ELR (cell line): ENCODE measurements at regions not wholly inside any gene's neighbourhood (a gene's known extent, or its start where the extent isn't known, plus 50 kb on each side); places are given as distances from the start of the nearest gene placed in this dataset.

Experiments used
- DNase-seq: peaks from one replicate; pipeline ENCODE4 v3.0.0-alpha.2; 2015; ENCODE audit warnings: low read depth

DNA sequence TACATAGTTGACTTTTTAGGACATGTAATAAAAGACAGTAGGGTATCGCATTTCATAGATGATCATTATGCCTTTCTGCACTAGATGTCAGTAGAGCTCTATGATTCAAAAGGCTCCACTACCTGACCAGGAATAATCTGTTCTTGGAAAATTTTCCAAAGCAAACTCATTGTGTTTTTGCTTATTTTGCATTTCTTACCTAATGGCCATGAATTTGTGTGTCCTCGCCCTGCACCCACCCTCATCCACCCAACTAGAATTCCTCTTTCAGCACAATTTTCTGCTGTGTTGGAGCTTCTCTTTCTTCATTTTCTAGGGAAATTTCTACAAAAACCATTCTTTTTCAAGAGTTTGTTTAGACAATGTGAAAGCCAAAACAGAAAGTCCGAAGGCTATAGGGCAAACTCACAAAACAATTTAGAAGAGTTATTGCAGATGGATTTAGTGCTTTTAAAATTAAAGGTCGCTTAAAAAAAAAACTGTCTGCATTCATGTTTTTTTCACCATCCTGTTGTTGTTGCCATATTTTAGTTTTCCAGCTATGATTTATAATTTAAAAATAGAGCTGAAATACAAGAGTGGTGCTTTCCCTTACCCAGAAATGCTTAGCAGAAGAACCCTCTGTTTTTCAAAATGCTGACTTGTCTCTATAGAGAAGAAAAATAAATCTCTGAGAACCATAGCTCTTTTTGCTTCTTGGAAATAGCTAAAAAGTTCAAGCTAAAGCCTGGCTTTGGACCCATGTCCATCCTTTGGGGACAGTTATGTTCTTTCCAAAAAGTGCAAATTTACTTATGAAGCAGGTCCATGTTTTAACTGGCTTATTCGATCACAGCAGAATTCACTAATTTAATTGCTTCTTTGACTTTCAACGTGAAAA lies 183.7 kb downstream of the SPATA18 start:
- peak; percentile 38 for DNase-seq

- DNase-seq, result no peak
Observed at GRCh38 chr4:52235552-52236201, 184.6 kb downstream of the SPATA18 start.

DNA sequence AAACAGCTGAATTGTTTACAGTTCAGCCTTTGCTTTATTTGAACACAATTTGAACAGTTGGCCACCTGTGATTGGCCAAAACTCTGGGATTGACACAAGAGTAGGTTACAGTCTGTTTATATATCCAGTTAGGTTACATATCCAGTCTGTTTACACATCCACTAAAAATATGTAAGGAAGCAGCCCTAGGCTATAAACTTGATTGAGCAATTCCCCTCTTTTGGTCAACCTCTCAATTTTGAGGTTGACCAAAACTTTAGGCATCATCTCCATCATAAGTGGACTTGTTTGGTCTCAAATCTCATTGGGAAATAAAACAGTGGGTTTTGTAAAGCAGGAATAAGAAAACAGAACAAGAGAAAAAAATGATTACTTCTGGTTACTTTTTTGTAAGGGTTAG lies 190.8 kb downstream of the SPATA18 start:
- DNase-seq, result no peak

- DNase-seq, result no peak
Observed at GRCh38 chr4:52243367-52243766, 192.3 kb downstream of the SPATA18 start.

DNA sequence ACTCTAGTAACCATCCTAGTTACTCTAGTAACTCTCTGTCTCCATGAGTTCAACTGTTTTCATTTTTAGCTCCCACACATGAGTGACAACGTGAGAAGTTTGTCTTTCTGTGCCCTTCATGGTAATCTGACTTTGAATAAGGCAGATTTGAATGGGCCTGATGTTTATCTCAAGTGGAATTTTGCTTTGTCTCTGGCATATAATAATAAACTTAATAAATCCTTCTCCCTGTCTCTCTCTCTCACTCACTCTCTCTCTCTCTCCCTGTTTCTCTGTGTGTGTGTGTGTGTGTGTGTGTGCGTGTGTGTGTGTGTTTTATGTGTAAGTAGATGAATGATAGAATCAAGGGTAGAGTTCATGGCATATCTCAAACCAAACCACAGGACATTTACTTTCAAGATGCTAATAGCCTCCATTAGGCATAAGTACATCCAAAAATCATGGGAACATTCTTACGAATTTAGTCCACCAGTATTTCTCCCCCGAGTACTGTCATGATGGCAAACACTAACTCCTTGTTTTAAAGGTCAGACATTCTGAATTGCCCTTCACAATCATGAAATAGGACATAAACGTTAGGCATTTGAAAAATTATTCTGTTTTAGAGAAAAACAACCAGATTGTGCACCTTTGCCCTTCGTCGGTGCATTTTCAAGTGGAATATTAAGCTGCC lies 193.1 kb downstream of the SPATA18 start:
- DNase-seq, result no peak

GRCh38 chr4:52244848-52245247 lies 193.7 kb downstream of the SPATA18 start:
- no peak for DNase-seq

DNA sequence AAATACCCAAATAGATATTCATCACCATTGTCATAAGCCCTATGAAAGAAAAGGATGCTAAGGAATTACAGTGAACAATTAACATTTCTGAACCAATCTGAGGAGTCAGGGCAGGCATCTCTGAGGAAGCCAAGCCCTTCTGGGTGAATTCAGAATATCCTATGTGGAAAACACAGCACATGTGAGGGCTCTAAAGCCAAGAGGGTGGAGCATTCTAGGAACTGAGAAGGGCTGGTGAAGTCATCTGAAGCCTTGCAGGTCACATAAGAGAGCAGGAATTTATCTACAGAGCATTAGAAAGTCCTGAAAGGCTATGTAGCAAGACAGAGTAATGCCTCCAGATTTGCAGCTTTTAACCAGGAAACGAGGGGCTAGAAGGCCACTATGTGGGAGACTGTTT lies 195.7 kb downstream of the SPATA18 start:
- DNase-seq, result no peak

DNA sequence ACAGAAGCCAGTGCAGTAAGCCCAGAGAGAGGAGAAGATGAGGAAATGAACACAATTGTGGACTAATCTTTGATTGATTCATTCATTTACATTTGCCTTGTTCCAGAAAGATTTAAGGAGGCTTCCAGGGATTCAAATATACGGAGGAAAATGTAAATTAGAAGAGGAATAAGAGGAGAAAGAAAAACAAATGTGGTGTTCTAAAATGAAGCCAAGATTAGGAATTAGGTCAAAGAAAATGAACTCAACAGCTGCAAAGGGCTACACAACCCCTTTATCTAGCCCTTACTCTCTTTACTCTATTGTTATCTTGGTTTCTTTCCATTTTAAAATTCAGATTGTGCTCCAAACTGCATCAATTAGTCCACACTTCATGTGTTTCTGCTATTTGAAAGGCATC lies 196.8 kb downstream of the SPATA18 start:
- no peak for DNase-seq

DNA sequence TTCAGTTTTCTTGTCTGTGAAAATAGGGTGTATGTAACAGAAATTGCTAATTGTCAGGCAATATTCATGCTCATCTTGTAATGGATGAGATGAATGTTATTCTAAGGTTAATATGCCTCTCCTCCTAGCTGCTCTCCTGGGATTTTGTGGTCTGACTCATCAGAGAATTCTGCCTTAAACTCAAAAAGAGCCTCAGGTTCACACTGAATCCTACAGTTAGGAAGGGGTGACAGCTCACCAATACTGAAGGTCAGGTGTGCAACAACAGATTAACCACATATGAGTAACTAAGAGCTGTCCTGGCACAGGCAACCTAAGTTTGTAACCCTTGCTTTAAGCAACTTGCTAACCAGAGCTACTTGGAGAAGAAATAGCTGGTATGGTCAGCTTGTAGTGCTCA lies 197.7 kb downstream of the SPATA18 start:
- DNase-seq, result no peak

- no peak for DNase-seq
Observed at GRCh38 chr4:52249581-52249980, 198.5 kb downstream of the SPATA18 start.

GRCh38 chr4:52250154-52250553 lies 199.1 kb downstream of the SPATA18 start:
- no peak for DNase-seq

DNA sequence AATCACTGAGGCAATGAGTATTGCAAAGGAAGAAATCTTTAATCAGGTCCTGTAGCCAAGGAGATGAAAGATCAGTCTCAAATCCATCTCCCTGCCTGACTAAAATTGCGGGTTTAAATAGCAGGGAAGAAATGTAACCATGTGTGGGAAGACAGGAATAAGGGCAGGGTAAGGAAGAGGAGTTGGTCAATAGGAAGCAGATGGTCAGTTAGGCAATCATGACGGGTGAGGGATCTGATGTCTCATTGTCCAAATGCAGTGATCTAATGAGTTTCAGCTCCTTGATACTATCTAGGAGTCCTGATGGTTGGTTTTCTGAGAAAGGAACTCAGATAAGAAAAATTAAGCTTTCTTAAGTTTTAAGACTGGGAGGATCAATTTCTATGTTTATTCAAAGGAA lies 200.8 kb downstream of the SPATA18 start:
- DNase-seq, result no peak

DNA sequence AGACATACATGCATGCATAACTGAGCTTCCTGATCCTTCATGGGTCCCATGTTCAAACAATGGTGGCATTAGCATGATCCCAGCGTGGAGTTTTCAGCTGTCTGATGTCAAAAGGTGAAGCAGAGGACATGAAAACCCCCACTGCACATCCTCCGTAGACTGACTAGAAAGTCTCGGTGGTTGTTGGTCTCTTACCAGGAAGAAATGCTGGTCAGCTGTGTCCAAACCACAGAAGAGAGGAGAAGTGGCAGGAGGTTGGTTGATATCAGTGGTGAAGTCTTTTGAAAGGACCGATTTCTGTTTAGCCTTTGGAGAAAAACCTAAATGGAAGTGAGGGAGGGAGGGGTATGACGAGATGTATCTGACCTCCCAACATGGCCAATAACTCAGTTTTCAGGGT lies 201.9 kb downstream of the SPATA18 start:
- DNase-seq, result no peak

DNA sequence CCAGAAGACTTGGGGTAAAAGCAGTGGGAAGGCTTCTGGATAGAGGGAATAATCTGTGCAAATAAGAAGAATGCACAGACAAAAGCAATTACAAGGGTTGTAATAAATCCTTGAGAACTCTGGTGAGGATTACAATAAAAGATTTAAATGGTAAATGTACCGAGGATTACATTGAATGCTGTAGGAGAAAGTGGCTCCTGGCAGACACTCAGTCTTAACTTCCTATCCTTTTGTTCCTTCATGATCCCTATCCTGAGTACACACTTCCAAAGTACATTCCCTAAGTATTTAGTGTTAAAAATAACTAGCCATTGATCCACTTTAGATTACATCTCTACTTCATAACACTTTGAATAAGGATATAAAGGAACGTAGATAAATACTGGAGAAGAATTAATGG lies 205.4 kb downstream of the SPATA18 start:
- DNase-seq, result no peak

- no peak for DNase-seq
Observed at GRCh38 chr4:52259978-52260377, 208.9 kb downstream of the SPATA18 start.

DNA sequence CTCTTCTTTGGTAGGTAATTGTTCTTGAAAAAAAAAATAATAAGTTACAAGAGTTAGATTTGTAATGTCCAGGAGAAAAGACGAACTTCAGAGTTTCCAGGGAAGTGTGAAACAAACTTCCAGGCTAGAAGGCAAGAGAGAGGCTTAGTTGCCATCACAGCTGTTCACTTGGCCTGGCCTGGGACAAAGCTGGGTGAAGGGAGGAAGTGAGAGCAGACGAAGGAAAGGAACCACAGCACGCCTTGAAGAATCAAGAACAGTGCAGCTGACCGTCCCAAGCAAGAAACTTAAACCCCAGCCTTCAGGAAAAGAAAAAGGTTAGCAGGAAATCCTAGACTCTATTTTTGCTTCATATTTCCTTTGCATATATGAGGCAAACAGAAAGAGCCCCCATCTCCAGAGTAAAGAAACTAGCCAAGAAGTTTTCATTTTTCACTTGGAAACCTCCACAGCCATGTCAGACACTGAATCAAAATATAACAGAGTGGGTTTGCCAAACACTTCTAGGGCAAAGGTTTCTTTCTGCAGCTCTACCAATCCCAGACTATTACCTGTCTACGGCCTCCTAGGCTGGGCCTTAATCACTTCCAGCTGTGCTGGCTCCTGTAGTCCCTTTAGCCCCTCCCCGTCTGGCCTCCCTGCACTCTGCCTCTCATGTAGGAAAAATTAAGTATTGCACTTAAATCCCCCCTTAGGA lies 209.6 kb downstream of the SPATA18 start:
- no peak for DNase-seq

DNA sequence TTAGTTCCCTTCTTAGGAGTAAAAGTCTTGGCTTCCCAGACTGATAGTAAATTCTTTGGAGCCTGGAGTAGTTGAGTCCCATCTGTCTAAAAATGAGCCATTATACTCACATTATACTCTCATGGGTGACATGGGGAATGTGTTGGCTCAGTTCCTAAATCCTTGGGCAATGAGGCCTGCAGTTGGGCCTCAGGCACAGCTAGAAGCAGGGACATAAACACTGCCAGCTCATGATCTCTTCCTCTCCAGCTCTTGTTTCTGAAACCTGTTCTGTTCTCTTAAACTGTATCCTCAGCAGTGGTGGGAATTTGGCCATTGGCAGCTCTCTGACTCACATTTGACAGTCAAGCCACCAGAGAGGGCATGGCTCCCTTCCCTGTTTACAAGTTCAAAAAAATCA lies 212.5 kb downstream of the SPATA18 start:
- DNase-seq, result no peak

- no peak for DNase-seq
Observed at GRCh38 chr4:52265781-52266525, 214.8 kb downstream of the SPATA18 start.

DNA sequence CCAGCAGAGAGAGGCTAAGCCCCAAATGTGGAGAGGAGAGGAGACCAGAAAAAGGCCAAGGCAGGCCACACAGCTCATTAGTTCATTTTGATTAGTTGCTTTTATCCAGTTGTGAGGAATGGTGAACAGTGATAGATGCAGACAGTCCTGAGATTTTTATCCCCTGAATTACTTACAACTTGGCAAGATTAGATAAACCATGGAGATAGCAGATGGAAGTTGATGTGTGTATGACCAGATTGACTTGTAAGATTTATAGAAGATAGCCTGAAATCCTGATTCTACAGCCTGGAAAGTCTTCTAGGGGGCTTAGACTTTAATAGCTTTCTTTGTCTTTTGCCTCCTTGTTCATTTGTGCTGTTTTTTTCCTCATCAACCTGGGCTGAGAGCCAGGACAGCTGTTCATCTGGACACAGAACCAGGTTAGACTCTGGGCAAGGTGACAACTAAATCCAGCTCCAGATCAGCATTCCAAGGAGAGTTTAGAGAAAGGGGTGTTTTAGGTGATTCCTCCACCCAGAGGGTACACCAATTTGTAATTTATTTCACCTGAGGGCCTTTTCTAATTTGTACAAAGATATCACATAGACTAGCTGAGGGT lies 215.5 kb downstream of the SPATA18 start:
- no peak for DNase-seq

DNA sequence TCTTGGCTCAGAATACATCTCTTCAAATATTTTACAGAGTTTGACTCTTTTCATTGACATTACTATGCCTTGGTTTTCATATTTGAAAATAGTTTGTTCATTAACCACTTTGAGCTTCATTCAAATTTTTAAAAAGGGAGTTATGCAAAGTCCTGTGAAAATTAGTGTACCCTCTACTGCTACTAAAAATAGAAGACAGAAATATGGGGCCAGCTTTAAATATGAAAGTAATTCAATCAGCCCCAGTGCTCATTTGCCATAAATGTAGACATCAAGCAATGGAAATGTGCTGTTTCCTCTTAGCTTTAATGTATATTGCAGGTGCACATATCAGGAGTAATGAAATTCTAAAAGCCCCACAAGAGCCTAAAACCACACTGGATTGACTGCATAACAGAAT lies 218.7 kb downstream of the SPATA18 start:
- DNase-seq, result no peak

DNA sequence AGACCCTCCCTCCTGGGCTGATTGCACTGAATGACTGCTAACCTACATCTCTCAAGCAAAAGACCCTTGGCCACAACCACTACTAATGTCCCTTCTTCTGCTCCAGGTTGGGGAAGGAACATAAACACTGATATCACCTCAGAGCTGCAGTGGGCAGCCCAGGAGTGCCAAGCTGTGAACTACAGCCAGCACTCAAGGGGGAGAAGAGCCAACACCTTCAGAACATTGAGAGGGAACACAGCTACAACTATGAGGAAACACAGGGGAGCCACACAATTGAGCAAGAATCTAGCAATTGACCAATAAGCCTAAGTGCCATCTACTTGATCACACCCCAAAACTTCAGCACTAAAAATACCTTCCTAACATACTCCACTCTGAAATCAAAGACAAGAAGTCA lies 222.8 kb downstream of the SPATA18 start:
- DNase-seq, result no peak
